ENCODE measurements at regions not wholly inside any gene's neighbourhood (a gene's known extent, or its start where the extent isn't known, plus 50 kb on each side); places are given as distances from the start of the nearest gene placed in this dataset.

DNA sequence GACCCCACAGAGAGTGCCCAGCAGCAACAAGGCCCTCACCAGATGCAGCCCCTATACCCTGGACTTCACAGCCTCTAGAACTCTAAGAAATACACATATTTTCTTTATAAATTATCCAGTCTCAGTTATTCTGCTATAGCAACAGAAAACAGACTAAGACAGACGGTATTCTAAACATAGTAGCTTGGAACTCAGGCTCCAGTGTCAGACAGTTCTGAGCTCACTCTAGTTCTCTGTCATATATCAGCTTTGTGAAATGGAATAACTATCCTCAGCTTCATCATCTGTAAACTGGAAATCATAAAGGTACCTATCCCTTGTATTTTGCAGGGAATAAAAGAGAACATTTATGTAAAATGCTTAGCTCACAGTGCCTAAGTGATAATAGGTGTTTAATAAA is 127.4 kb downstream of the GLUL start:
- no peaks in the 10 kb centered on the region for H3K27me3 ChIP-seq (ENCODE audit: control insufficient read depth in 3 of 3, insufficient read depth in 3 of 3, low read length in 3 of 3)

DNA sequence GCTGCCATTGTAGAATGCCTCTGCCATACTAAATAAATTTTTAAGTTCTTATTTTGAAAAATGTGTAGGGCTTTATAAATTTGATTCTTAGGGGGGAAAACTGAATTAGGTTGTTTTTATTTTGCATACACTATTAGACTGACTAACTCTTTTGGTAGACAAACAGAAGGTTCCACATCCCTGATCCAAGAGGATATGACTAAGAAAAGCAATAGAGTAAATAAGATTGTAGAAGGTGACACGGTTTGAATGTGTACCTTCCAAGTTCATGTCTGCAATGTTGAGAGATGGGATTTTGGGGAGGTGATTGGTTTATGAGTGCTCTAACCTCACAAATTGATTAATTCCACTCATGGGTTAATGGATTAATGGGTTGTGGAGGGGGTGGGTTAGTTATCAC is 127.9 kb downstream of the GLUL start:
- Histone ChIP-seq H3K4me1 (ENCODE audit: control insufficient read depth in 3 of 3, insufficient read depth in 3 of 3, low read length in 3 of 3) (peaks cover 0 to 12% (median 5%) of the 10 kb centered on the region in 3 donors), H3K36me3 (ENCODE audit: control insufficient read depth in 3 of 3, insufficient read depth in 3 of 3, low read length in 3 of 3) (no peaks in the 10 kb centered on the region), H3K27me3 (ENCODE audit: control insufficient read depth in 3 of 3, insufficient read depth in 3 of 3, low read length in 3 of 3) (no peaks in the 10 kb centered on the region), H3K9ac (ENCODE audit: low read depth in 1 of 3, low read length in 3 of 3) (no peak overlapping the region), H3K4me3 (ENCODE audit: low read length in 3 of 3) (no peak overlapping the region), H3K27ac (ENCODE audit: low read depth, low read length) (no peak overlapping the region), H3K9me3 (ENCODE audit: control insufficient read depth in 3 of 3, low read length in 3 of 3) (no peaks in the 10 kb centered on the region)

More for the DNA sequence above, 127.4 kb downstream of the GLUL start:
- Histone ChIP-seq H3K36me3 (ENCODE audit: control insufficient read depth in 3 of 3, insufficient read depth in 3 of 3, low read length in 3 of 3) (no peaks in the 10 kb centered on the region), H3K9me3 (ENCODE audit: control insufficient read depth in 3 of 3, low read length in 3 of 3) (no peaks in the 10 kb centered on the region), H3K27ac (ENCODE audit: low read depth, low read length) (no peak overlapping the region), H3K4me3 (ENCODE audit: low read length in 3 of 3) (no peak overlapping the region), H3K4me1 (ENCODE audit: control insufficient read depth in 3 of 3, insufficient read depth in 3 of 3, low read length in 3 of 3) (peaks cover 0 to 9% (median 4%) of the 10 kb centered on the region in 3 donors), H3K9ac (ENCODE audit: low read depth in 1 of 3, low read length in 3 of 3) (no peak overlapping the region)

GRCh38 chr1:182262425-182262824 is 129.2 kb downstream of the GLUL start:
- no peaks in the 10 kb centered on the region for H3K27me3 ChIP-seq (ENCODE audit: control insufficient read depth in 3 of 3, insufficient read depth in 3 of 3, low read length in 3 of 3)
- H3K9ac ChIP-seq (ENCODE audit: low read depth in 1 of 3, low read length in 3 of 3) = no peak overlapping the region
- peaks cover 0 to 12% (median 5%) of the 10 kb centered on the region in 3 donors for H3K4me1 ChIP-seq (ENCODE audit: control insufficient read depth in 3 of 3, insufficient read depth in 3 of 3, low read length in 3 of 3)
- H3K9me3 ChIP-seq (ENCODE audit: control insufficient read depth in 3 of 3, low read length in 3 of 3) = no peaks in the 10 kb centered on the region
- no peaks in the 10 kb centered on the region for H3K36me3 ChIP-seq (ENCODE audit: control insufficient read depth in 3 of 3, insufficient read depth in 3 of 3, low read length in 3 of 3)
- no peak overlapping the region for H3K27ac ChIP-seq (ENCODE audit: low read depth, low read length)
- H3K4me3 ChIP-seq (ENCODE audit: low read length in 3 of 3) = no peak overlapping the region

DNA sequence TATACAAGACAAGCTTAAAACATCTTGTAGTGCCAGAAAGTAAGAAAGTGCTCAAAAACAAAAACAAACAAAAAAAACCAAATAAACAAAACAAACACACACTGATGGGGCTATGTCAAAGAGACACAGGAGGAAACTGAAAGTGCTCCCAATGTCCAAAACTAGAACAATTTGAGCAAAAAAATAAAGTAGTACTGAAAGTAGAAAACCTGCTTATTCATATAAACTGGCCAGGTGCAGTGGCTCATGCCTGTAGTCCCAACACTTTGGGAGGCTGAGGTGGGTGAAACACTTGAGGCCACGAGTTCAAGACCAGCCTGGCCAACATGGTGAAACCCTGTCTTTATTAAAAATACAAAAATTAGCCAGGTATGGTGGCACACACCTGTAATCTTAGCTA is 129.9 kb downstream of the GLUL start:
- no peak overlapping the region for H3K9ac ChIP-seq (ENCODE audit: low read depth in 1 of 3, low read length in 3 of 3)
- H3K27me3 ChIP-seq (ENCODE audit: control insufficient read depth in 3 of 3, insufficient read depth in 3 of 3, low read length in 3 of 3) = no peaks in the 10 kb centered on the region
- no peaks in the 10 kb centered on the region for H3K9me3 ChIP-seq (ENCODE audit: control insufficient read depth in 3 of 3, low read length in 3 of 3)
- no peak overlapping the region for H3K27ac ChIP-seq (ENCODE audit: low read depth, low read length)
- H3K36me3 ChIP-seq (ENCODE audit: control insufficient read depth in 3 of 3, insufficient read depth in 3 of 3, low read length in 3 of 3) = no peaks in the 10 kb centered on the region
- peaks cover 0 to 12% (median 5%) of the 10 kb centered on the region in 3 donors for H3K4me1 ChIP-seq (ENCODE audit: control insufficient read depth in 3 of 3, insufficient read depth in 3 of 3, low read length in 3 of 3)
- no peak overlapping the region for H3K4me3 ChIP-seq (ENCODE audit: low read length in 3 of 3)

DNA sequence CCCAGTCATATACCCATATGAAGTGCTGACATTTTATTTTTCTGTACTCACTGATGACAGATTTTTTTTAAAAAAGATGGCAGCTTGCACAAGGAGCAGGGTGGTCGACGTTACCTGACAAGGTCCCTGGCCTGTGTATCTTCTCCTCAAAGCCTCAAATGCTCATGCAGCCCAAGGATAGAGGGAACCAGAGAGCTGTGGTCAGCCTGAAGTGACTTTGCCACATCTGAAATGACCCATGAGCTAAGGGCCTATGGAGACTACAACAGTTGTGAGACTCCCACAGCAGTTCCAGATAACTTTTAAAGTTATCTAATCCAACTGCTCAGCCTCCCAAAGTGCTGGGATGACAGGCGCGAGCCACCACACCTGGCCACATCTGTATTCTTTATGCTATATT is 131.1 kb downstream of the GLUL start:
- no peaks in the 10 kb centered on the region for H3K9me3 ChIP-seq (ENCODE audit: control insufficient read depth in 3 of 3, low read length in 3 of 3)
- H3K4me3 ChIP-seq (ENCODE audit: low read length in 3 of 3) = no peak overlapping the region
- peaks cover 0 to 12% (median 5%) of the 10 kb centered on the region in 3 donors for H3K4me1 ChIP-seq (ENCODE audit: control insufficient read depth in 3 of 3, insufficient read depth in 3 of 3, low read length in 3 of 3)
- no peak overlapping the region for H3K27ac ChIP-seq (ENCODE audit: low read depth, low read length)
- no peaks in the 10 kb centered on the region for H3K36me3 ChIP-seq (ENCODE audit: control insufficient read depth in 3 of 3, insufficient read depth in 3 of 3, low read length in 3 of 3)
- H3K27me3 ChIP-seq (ENCODE audit: control insufficient read depth in 3 of 3, insufficient read depth in 3 of 3, low read length in 3 of 3) = no peaks in the 10 kb centered on the region
- no peak overlapping the region for H3K9ac ChIP-seq (ENCODE audit: low read depth in 1 of 3, low read length in 3 of 3)

DNA sequence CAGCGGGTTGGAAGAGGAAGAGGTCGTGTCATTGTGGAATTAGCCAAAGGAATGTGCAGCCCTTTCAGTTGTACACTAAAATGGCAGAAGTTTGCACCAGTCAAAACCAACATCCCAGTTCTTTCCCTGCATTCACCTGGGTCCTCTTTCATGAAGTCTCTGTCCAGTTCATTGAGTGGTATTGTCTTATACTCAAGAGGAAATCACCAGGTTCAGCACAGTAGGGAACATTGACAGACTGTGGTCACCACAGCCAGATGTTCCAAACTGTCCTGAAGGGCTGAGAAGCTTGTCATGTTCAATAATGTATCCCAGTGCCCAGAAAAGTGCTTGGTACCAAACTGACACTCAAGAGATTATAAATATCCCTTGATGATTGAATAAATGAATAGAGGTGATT is 131.6 kb downstream of the GLUL start:
- peaks cover 0 to 12% (median 5%) of the 10 kb centered on the region in 3 donors for H3K4me1 ChIP-seq (ENCODE audit: control insufficient read depth in 3 of 3, insufficient read depth in 3 of 3, low read length in 3 of 3)
- H3K9ac ChIP-seq (ENCODE audit: low read depth in 1 of 3, low read length in 3 of 3) = no peak overlapping the region
- H3K9me3 ChIP-seq (ENCODE audit: control insufficient read depth in 3 of 3, low read length in 3 of 3) = no peaks in the 10 kb centered on the region
- H3K27me3 ChIP-seq (ENCODE audit: control insufficient read depth in 3 of 3, insufficient read depth in 3 of 3, low read length in 3 of 3) = no peaks in the 10 kb centered on the region
- H3K36me3 ChIP-seq (ENCODE audit: control insufficient read depth in 3 of 3, insufficient read depth in 3 of 3, low read length in 3 of 3) = no peaks in the 10 kb centered on the region
- peak overlapping the region; percentile 23 for H3K27ac ChIP-seq (ENCODE audit: low read depth, low read length)
- H3K4me3 ChIP-seq (ENCODE audit: low read length in 3 of 3) = no peak overlapping the region

DNA sequence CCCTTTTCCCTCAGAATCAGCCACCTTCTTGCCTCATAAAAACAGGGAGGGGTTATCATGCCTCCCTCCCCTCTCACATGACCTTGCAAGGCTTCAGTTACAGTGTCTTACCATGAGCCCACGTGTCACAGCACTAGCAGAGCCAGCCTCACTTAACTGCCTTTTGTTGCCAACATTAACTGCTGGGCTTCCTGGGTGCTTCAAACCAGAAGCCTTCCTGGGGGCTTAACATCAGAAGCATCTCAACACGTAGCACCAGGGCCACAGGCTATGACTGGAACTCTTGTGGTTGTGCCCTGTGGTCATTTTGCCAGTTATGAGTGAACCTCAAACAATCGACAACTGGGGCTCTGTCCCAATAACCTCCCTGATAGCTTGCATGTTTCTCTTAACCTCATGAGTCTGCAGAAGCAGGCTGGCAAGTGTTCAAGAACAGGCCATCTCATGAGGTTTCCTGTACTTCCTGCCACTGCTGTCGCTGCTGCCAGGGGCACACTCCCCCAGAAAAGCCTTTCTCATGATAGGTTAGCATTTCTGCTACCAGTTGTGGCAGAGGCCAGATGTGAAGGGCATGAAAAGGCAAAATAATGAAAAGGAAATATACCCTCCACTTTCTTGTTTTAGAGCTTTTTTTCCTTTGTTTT is 132.2 kb downstream of the GLUL start:
- Histone ChIP-seq H3K27ac (ENCODE audit: low read depth, low read length) (peak overlapping the region; percentile 23), H3K9ac (ENCODE audit: low read depth in 1 of 3, low read length in 3 of 3) (no peak overlapping the region), H3K27me3 (ENCODE audit: control insufficient read depth in 3 of 3, insufficient read depth in 3 of 3, low read length in 3 of 3) (no peaks in the 10 kb centered on the region), H3K9me3 (ENCODE audit: control insufficient read depth in 3 of 3, low read length in 3 of 3) (no peaks in the 10 kb centered on the region), H3K36me3 (ENCODE audit: control insufficient read depth in 3 of 3, insufficient read depth in 3 of 3, low read length in 3 of 3) (no peaks in the 10 kb centered on the region), H3K4me1 (ENCODE audit: control insufficient read depth in 3 of 3, insufficient read depth in 3 of 3, low read length in 3 of 3) (peaks cover 0 to 12% (median 5%) of the 10 kb centered on the region in 3 donors), H3K4me3 (ENCODE audit: low read length in 3 of 3) (no peak overlapping the region)

GRCh38 chr1:182257369-182258063 is 134.1 kb downstream of the GLUL start:
- no peaks in the 10 kb centered on the region for H3K36me3 ChIP-seq (ENCODE audit: control insufficient read depth in 3 of 3, insufficient read depth in 3 of 3, low read length in 3 of 3)
- no peak overlapping the region for H3K27ac ChIP-seq (ENCODE audit: low read depth, low read length)
- no peaks in the 10 kb centered on the region for H3K27me3 ChIP-seq (ENCODE audit: control insufficient read depth in 3 of 3, insufficient read depth in 3 of 3, low read length in 3 of 3)
- peaks cover 0 to 12% (median 5%) of the 10 kb centered on the region in 3 donors for H3K4me1 ChIP-seq (ENCODE audit: control insufficient read depth in 3 of 3, insufficient read depth in 3 of 3, low read length in 3 of 3)
- H3K4me3 ChIP-seq (ENCODE audit: low read length in 3 of 3) = no peak overlapping the region
- no peaks in the 10 kb centered on the region for H3K9me3 ChIP-seq (ENCODE audit: control insufficient read depth in 3 of 3, low read length in 3 of 3)
- H3K9ac ChIP-seq (ENCODE audit: low read depth in 1 of 3, low read length in 3 of 3) = no peak overlapping the region

GRCh38 chr1:182256931-182257330 is 134.7 kb downstream of the GLUL start:
- no peak overlapping the region for H3K9ac ChIP-seq (ENCODE audit: low read depth in 1 of 3, low read length in 3 of 3)
- H3K36me3 ChIP-seq (ENCODE audit: control insufficient read depth in 3 of 3, insufficient read depth in 3 of 3, low read length in 3 of 3) = no peaks in the 10 kb centered on the region
- no peaks in the 10 kb centered on the region for H3K9me3 ChIP-seq (ENCODE audit: control insufficient read depth in 3 of 3, low read length in 3 of 3)
- no peaks in the 10 kb centered on the region for H3K27me3 ChIP-seq (ENCODE audit: control insufficient read depth in 3 of 3, insufficient read depth in 3 of 3, low read length in 3 of 3)
- no peak overlapping the region for H3K4me3 ChIP-seq (ENCODE audit: low read length in 3 of 3)
- peaks cover 0 to 12% (median 5%) of the 10 kb centered on the region in 3 donors for H3K4me1 ChIP-seq (ENCODE audit: control insufficient read depth in 3 of 3, insufficient read depth in 3 of 3, low read length in 3 of 3)
- no peak overlapping the region for H3K27ac ChIP-seq (ENCODE audit: low read depth, low read length)

- no peaks in the 10 kb centered on the region for H3K36me3 ChIP-seq (ENCODE audit: control insufficient read depth in 3 of 3, insufficient read depth in 3 of 3, low read length in 3 of 3)
- no peak overlapping the region for H3K27ac ChIP-seq (ENCODE audit: low read depth, low read length)
- peaks cover 0 to 12% (median 5%) of the 10 kb centered on the region in 3 donors for H3K4me1 ChIP-seq (ENCODE audit: control insufficient read depth in 3 of 3, insufficient read depth in 3 of 3, low read length in 3 of 3)
- H3K27me3 ChIP-seq (ENCODE audit: control insufficient read depth in 3 of 3, insufficient read depth in 3 of 3, low read length in 3 of 3) = no peaks in the 10 kb centered on the region
- H3K9ac ChIP-seq (ENCODE audit: low read depth in 1 of 3, low read length in 3 of 3) = no peak overlapping the region
- no peak overlapping the region for H3K4me3 ChIP-seq (ENCODE audit: low read length in 3 of 3)
- no peaks in the 10 kb centered on the region for H3K9me3 ChIP-seq (ENCODE audit: control insufficient read depth in 3 of 3, low read length in 3 of 3)
Measured at GRCh38 chr1:182255494-182255893, 136.1 kb downstream of the GLUL start.
